H1 (cell line): ENCODE measurements at regions not wholly inside any gene's neighbourhood (a gene's known extent, or its start where the extent isn't known, plus 50 kb on each side); places are given as distances from the start of the nearest gene placed in this dataset.

Experiments
- CTCF ChIP-seq, 3 experiments: IDR thresholded peaks; 1 replicate in 2 of 3; 2 replicates in 1 of 3; pipeline versions ENCODE4 v1.5.1 to v1.6.1; 2011; ENCODE audit warnings: low read length in 3 of 3, mild to moderate bottlenecking in 3 of 3, inconsistent platforms in 2 of 3, low read depth in 1 of 3, moderate library complexity in 1 of 3; ENCODE audit not compliant: insufficient read depth in 1 of 3; ENCODE audit errors: control extremely low read depth in 1 of 3
- EP300 ChIP-seq, 2 experiments: IDR thresholded peaks; 1 replicate in 1 of 2; 2 replicates in 1 of 2; pipeline ENCODE4 v1.6.1; 2011 to 2012; ENCODE audit warnings: low read depth in 2 of 2, low read length in 2 of 2, mild to moderate bottlenecking in 2 of 2, borderline replicate concordance in 1 of 2, inconsistent platforms in 1 of 2, moderate library complexity in 1 of 2
- FOSL1 ChIP-seq: IDR thresholded peaks from 2 replicates; pipeline ENCODE4 v1.6.1; 2011; ENCODE audit warnings: mild to moderate bottlenecking, low read depth, low read length, moderate library complexity; ENCODE audit not compliant: insufficient read depth
- GABPA ChIP-seq: IDR thresholded peaks from 2 replicates; pipeline ENCODE4 v1.6.1; 2011; ENCODE audit warnings: mild to moderate bottlenecking, low read length, moderate library complexity, borderline replicate concordance; ENCODE audit not compliant: insufficient read depth
- GTF2F1 ChIP-seq: IDR thresholded peaks from 2 replicates; pipeline ENCODE4 v1.6.1; 2012; ENCODE audit warnings: low read depth, low read length, improper control_type of control experiment, borderline replicate concordance
- JUN ChIP-seq: IDR thresholded peaks from 2 replicates; pipeline ENCODE4 v1.6.1; 2011; ENCODE audit warnings: low read depth, mild to moderate bottlenecking, improper control_type of control experiment, low read length
- POLR2A ChIP-seq, 2 experiments: IDR thresholded peaks; 1 replicate in 1 of 2; 2 replicates in 1 of 2; pipeline ENCODE4 v1.6.1; 2011; ENCODE audit warnings: low read depth in 2 of 2, low read length in 2 of 2, mild to moderate bottlenecking in 2 of 2; ENCODE audit errors: control extremely low read depth in 1 of 2
- POLR2AphosphoS5 ChIP-seq: IDR thresholded peaks from 2 replicates; pipeline ENCODE4 v1.6.1; 2011; ENCODE audit warnings: low read depth, low read length
- RAD21 ChIP-seq, 2 experiments: IDR thresholded peaks in 1 of 2; conservative IDR thresholded peaks in 1 of 2; 2 replicates each; pipeline ENCODE4 v1.6.1; 2011; ENCODE audit warnings: low read depth in 2 of 2, low read length in 2 of 2, improper control_type of control experiment in 1 of 2, inconsistent platforms in 1 of 2, mild to moderate bottlenecking in 1 of 2, moderate library complexity in 1 of 2
- SIRT6 ChIP-seq: IDR thresholded peaks from one replicate; pipeline ENCODE4 v1.7.1; 2012; ENCODE audit warnings: low read length, inconsistent platforms
- TAF1 ChIP-seq: IDR thresholded peaks from 2 replicates; pipeline ENCODE4 v1.6.1; 2011; ENCODE audit warnings: mild to moderate bottlenecking, low read depth, low read length
- TCF12 ChIP-seq: IDR thresholded peaks from 2 replicates; pipeline ENCODE4 v1.6.1; 2011; ENCODE audit warnings: low read depth, mild to moderate bottlenecking, low read length
- ZNF274 ChIP-seq: IDR thresholded peaks from 2 replicates; pipeline ENCODE4 v1.7.0; 2012; ENCODE audit warnings: low read length, borderline replicate concordance; ENCODE audit errors: extremely low read depth

DNA sequence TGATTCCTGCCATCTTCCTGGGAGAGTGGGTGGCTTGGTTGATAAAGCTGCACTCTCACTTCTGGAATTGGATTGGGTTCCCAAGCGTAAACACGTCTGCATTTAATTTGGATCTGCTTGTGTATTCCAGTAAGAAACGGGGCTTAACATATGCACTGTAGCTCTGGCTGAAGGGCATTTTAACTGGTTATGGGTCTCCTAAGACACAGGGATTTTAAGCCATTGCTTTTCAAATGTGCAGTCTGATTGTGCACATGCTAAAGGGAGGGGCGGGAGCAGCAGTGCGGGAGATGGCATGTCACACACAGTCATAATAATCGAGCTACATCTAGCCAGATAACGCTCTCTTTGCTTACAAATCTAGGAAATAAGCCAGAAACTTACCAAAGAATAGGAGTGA is 247.3 kb upstream of the LYZL1 start:
- TF ChIP-seq FOSL1 (no peak), TAF1 (no peak), CTCF (IDR thresholded peaks at IDR 0.05; ENCODE audit: control extremely low read depth in 1 of 3, insufficient read depth in 1 of 3, low read depth in 1 of 3, low read length in 3 of 3) (no peak), POLR2A (IDR thresholded peaks at IDR 0.05; ENCODE audit: control extremely low read depth in 1 of 2, low read depth in 2 of 2, low read length in 2 of 2) (no peak), ZNF274 (no peak), JUN (no peak), EP300 (IDR thresholded peaks at IDR 0.05; ENCODE audit: borderline replicate concordance in 1 of 2, low read depth in 2 of 2, low read length in 2 of 2) (no peak), SIRT6 (no peak), RAD21 (IDR thresholded peaks at IDR 0.05 in 1 of 2, conservative IDR thresholded peaks at IDR 0.05 in 1 of 2; ENCODE audit: low read depth in 2 of 2, low read length in 2 of 2) (no peak), GTF2F1 (no peak), GABPA (no peak), POLR2AphosphoS5 (no peak), TCF12 (no peak)
